HPDE6-E6E7 (cell line): ENCODE measurements at regions not wholly inside any gene's neighbourhood (a gene's known extent, or its start where the extent isn't known, plus 50 kb on each side); places are given as distances from the start of the nearest gene placed in this dataset.
A peak's percentile ranks its signal among the peaks of the same experiment; 100 is the strongest.

Experiments used
- DNase-seq: peaks from one replicate; pipeline ENCODE4 v3.0.0; 2011; ENCODE audit warnings: missing footprints; ENCODE audit errors: extremely low spot score

DNA sequence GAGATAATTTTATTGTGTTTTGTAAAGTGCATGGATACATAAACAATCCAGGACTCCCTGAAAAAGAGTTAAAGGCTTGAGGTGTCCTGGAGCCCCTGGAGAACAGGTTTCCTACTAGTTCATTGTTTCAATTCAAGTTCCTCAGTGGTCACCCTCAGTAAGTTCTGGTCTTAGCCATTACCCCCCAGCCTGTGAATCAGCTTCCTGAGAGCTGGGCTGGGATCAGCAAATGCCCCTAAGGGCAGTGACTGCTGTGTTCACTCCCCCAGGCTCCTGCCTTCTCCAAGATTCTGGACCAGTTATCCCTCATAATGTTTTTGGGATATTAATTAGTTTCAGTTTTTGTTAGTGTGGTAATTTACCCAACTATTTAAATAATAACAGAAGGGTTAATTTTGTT, 151.6 kb upstream of the PRSS58 start:
- no peak for DNase-seq

DNA sequence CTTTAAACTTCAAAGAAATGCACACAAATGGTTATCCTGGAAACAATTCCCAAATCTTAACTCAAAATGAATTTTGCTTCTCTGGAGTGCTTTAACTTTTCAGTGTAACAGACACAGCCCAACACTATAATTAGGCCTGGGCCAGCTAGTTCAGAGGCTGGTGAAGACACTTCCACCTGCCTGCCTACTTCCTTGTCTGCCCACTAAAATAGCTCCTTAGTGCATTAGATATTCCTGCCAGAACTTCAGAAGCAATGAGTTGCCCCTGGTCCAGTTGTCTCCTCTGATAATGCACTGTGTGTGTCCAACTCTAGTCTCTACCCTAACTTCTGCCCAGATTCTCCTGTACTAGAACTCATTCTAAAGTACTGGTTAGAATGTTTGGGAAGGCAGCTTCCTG, 150.9 kb upstream of the PRSS58 start:
- DNase-seq: no peak

DNA sequence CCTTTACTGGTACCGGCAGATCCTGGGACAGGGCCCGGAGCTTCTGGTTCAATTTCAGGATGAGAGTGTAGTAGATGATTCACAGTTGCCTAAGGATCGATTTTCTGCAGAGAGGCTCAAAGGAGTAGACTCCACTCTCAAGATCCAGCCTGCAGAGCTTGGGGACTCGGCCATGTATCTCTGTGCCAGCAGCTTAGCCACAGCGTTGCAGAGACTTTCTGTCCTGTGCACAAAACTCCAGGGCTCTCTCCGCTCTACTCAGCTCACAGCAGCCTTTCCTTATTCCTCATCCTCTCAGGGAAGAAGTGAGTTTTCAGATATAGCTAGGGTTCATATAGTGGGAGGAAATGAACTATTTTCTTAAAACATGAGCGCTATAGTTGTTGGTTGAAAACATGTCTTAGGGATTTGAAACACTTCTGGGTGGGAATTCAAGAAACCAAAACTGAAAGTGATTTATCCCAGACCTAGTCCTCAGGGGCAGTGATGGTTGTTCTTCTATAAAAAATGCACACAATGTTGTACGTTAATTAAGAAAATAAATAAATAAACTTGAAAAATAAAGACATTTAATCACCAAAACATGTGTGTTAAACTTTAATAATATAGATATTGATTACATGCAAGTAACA, 150.2 kb upstream of the PRSS58 start:
- no peak for DNase-seq

DNA sequence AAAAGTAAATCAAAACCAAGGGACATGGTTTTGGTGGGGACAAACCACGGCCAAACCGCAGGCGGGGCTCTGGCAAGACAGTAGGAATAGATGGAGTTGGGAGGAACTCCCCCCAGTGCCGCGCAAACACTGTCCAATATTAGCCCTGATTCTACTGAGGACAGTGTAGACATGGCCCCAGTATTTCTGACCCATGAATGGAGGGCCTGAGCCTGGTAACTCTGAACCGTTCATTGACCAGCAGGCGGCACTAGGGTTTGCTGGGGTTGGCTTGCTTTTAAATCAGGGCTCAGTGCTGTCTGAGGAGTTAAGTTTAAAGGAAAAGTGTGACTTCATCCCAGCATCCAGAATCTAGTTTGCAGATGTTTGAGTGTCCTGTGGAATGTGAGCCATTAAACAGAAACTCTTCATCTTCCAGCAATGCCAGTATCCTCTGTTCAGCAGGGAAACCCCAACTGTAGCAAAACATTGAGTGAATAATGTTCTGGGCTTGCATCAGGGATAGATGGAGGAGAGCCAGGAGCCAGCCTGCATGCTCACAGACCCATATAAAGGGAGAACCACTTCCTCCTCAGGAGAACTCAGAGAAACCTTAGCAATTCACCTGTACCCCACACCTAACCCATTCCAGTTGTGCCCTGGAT, 147.4 kb upstream of the PRSS58 start:
- DNase-seq: no peak

DNA sequence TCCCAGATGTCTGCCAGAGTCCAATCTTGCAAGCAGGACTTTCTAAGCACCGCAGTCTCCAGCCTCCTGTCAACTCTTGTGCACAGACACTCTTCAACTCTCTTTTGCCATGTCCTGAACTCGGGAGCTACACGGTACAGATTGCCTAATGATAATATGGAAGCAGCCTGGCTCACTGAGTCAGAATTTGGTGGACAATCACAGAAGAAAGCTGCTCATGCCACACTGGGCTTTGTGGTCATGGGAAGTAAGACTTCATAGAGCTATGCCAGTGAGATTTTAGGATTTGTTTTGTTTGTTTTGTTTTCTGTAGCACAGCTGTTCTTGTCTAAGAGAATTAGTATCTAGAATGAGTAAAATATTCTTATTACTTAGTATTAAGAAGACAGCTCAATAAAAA, 144.1 kb upstream of the PRSS58 start:
- no peak for DNase-seq

DNA sequence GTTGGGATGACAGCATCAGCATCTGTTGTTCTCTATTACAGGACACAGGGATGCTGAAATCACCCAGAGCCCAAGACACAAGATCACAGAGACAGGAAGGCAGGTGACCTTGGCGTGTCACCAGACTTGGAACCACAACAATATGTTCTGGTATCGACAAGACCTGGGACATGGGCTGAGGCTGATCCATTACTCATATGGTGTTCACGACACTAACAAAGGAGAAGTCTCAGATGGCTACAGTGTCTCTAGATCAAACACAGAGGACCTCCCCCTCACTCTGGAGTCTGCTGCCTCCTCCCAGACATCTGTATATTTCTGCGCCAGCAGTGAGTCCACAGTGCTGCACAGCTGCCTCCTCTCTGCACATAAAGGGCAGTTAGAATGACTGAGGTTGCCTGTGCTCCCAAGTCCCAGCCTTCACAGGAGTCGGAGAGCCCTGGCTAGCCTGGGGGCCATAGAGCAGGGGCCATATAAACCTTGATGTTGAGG, 142.2 kb upstream of the PRSS58 start:
- no peak for DNase-seq

DNA sequence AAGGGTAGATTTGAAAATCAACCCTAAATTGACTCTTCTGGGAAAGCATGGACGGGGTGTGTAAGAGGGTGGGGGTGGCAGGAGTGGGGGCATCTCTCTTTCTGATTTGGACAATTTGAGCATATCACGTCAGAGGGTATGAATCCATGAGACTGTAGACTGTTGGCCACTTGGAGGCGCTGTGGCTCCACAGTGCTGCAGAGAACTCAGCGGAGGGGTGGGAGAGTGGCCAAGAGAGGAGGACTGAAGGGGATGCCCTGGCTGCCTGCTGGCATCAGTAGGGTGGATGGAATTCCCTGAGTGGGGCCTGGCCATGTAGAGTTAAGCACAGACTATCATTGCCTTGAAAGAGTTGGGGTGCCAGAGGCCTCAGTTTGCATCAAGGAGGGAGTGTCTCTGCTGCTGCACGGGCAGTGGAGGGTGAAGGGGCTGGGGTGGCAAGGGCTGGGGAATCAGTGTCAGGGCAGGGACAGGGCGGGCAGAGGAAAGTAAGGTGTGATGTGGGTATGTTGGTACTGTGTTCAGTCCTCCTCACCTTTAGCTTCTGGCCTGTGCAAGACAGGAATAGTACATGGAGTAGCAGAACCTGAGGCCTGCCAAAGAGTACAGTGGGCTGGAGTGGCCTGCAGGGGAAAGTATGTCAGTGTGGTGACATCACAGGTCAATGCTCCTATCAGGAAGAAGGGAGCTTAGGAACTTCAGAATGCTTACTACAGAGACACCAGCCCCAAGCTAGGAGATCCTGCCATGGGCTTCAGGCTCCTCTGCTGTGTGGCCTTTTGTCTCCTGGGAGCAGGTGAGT, 133.5 kb upstream of the PRSS58 start:
- no peak for DNase-seq

DNA sequence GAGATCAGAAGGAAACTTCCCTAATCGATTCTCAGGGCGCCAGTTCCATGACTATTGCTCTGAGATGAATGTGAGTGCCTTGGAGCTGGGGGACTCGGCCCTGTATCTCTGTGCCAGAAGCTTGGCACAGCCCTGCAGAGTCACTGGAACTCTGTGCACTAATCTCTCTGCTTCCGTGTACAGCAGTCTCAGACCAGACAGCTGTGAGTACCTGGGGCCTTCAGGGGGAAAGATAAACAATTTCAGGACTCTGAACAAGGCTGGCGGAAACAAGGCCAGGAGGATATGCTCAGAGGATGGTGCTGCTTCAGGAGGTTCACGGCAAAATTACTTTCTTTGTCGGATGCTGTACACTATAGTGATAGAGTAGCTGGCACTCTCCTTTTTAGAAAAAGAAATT, 131.7 kb upstream of the PRSS58 start:
- no peak for DNase-seq

DNA sequence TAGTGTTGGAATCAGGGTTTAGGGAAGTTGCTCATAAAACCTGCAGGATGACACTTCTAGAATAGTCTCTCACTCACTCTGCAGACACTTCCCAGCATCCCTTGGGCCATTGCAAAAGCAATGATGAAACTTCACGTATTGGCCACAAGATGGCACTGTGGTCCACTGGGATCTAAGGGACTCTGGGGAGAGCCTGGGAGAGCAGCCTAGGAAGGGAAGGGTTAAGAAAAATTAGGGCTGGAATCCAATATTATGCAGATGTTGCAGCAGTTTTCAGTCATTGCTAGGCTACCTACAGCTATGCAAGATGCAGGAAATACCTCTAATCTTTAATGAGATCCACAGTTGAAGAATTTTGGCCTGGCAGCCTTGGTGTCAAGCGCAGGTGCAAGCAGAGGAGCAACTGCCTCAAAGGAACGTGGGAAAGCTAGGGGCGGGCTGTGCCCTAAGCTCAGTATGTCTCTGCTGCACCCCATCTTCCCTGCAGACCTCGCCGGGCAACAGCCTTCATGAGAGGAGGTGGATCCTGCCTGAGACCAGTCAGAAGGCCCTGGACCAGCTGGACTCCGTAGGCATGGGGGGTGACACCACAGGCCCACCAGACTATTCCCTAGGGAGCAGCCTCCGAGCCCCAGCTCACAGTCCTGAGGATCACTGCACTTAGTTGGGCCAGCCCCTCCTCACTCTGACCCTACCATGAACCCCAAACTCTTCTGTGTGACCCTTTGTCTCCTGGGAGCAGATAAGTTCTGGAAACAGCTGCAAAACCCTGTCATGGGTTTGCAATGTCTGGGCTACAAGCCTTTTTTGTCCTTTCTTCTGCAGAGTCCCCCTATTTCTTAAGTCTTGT, 127.9 kb upstream of the PRSS58 start:
- peak; percentile 39 for DNase-seq

DNA sequence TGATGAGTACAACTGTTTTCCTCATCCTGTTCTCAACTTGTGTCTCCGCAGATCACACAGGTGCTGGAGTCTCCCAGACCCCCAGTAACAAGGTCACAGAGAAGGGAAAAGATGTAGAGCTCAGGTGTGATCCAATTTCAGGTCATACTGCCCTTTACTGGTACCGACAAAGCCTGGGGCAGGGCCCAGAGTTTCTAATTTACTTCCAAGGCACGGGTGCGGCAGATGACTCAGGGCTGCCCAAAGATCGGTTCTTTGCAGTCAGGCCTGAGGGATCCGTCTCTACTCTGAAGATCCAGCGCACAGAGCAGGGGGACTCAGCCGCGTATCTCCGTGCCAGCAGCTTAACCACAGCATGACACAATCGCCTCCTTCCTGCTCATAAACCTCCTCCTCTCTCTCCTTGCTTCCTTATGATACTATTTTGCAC, 126.7 kb upstream of the PRSS58 start:
- DNase-seq: peak; percentile 50

DNA sequence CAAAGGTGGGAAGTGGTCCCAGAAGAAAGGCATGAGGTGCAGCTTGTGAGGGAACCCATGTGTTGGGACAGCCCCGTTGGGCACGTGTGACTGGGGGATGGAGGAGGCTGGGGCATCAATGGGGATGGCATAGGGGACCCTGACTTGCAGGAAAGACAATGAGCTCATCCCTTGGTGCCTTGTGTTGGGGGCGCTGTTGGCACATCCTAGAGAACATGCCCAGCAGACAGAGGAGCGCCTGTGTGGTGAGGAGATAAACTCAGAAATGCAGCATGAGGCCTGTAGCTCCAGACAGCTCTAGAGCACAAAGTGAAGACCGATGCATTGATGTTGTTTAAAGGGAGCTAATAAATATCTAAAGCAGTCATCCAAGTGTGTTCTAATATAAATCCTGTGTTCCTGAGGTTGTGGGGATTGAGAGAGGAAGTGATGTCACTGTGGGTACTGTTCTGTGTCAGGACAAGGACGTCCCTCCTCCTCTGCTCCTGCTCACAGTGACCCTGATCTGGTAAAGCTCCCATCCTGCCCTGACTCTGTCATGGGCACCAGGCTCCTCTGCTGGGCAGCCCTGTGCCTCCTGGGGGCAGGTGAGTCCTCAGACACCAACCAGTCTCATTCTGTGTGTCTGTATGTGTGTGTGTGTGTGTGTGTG, 126.1 kb upstream of the PRSS58 start:
- DNase-seq: no peak

DNA sequence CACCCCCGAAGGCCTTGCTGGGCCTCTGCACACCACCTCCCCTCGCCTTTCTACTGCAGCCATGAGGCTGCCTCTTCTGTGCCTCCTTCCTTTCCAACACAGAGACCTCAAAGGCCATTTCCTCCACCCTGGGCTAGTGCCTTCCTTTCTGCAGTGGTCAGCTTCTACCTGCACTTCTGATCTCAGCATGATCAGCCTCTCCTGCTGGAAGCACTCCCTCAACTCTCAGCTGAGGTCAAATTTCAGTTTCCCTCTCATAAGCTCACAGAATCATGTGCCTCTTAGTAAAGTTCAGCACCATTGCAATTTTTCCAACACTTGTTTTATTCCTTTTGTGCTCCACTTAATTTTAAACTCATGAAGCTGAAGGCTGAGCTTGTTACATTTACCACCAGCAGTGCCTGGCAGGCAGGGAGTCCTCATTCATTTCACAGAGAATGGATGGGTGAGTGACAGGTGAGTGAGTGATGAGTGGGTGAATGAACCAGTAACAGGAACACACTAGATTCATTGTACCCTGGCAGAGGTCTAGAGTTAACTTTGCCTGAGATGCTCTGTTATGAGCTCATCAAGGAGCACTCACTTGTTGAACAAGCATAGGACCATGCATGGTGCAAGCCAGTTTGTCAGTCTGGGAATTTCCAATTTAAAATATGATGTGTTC, 124.0 kb upstream of the PRSS58 start:
- DNase-seq: no peak

DNA sequence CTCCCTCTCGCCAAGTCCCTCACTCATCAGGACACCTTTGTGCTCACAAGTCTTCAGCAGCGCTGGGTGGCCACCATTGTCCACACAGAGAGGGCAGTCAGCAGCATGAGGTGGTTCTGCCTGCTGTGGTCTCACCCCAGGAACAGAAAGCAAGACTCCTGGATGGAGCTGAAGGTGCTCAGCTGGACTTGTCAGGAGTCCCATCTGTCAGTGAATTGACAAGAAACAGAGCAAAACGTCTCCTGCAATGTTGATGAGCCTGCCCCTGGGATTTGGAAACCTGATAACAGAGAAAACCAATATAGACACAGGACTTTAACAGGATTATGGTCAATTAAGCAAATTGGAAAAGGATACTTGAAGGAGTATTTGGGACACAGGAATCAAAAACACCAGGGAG, 122.2 kb upstream of the PRSS58 start:
- no peak for DNase-seq

DNA sequence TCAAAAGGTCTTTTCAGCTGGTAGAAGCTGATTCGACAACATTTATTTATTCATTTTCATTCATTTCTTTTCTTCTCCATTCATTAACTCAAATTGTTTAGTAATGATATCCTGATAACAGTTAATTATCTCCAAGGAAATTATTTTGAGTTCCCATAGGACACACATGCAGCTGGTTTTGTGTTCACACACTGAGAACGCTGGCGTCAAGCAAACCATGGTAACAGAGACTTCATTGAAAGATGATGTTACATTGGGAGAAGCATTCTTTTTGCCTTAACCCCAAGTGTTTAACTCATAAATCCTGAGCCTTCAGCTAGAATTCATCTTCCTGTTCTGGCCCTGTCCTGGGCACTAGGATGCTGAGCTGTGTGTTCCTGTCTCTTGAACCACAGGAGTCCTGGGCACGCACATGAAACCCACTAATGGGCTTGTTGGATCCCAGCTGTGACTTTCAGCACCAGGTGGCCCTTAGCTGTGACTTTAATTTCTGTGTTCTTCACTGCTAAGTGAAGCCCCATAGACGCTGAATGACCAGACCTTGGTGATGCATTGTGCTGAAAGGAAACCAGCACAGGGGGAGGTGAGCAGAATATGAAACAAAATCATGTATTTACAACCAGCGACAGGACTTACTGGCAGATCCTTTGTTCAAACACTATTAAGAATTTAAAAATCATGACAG, 121.5 kb upstream of the PRSS58 start:
- DNase-seq: no peak

DNA sequence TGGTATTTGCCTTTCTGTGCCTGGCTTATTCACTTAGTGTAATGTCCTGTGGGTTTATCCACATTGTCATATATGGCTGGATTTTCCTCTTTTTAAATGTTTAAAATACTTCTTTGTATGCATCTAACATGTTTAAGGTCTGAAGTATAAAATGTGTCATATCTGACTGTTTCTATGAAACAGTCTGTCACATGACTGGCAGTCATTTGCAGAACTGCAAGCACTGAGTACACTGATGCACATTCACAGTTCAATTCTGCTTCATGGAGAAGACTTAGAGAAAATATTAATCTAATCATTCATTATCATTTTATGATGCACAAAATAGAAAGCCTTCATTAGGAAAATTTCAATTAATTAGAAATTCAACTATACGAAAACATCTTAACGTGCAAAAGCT, 119.7 kb upstream of the PRSS58 start:
- DNase-seq: no peak

DNA sequence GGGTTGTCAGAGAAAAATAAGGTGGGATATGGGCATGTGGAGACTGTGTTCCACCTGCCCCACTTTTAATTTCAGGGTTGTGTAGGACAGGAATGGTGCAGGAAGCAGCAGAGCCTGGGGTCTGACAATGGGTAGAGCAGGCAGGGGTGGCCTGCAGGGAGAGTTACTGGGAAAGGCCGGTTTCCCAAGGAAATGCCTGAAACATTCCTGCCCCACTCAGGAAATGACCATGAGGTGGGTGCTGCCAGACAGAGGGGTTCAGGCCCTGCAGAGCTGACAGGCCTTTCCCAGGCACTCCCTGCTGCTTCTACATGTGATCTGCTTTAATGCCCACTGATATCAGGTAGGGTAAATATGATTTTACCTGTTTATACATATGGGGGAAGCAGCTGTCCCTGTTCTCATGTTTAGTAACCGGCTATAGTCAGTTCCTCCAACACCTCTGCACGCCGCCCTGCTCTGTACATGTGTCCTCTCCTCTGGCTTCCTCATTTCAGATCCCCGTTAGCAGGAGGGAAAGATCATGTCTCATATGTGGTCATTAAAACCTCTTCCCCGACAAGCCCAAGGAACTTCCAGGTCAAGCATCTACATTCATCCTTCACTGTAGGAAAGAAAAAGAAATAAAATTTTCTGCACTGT, 118.6 kb upstream of the PRSS58 start:
- no peak for DNase-seq

DNA sequence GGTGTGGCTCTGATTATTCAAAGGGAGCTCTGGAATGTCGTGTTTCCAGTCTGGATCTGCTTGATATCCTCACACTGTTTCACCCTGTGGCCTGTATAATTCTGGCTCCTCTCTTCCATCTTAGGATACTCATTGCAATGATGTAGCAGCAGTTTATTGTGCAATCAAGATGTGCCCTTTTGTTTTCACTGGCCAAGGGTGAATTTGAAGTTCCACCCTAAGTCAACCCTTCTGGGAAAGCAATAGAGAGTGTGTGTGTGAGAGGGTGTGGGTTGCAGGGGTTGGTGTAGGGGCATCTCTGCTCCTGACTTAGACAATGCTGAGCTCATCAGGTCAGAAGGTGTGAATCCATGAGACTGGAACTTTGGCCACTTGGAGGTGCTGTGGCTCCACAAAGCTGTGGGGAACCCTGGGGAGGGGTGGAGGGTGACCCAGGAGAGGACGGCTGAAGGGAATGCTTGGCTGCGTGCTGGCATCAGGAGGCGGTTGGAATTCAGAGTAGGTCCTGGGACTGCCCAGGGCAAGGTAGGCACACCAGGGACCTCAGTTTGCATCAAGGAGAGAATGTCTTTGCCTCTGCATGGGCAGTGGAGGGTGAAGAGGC, 118.0 kb upstream of the PRSS58 start:
- peak; percentile 58 for DNase-seq

DNA sequence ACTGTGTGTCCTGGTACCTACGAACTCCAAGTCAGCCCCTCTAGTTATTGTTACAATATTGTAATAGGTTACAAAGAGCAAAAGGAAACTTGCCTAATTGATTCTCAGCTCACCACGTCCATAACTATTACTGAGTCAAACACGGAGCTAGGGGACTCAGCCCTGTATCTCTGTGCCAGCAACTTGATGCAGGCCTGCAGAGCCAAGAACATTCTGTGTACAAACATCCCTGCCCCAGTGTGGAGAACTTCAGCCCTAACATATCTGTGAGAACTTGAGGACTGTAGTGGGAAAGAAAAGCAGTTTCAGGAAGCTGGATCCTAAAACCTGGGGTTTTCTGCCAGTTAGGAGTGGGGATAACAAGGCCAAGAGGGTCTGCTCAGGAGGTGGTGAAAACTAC, 114.9 kb upstream of the PRSS58 start:
- no peak for DNase-seq
